T-helper 17 cell (primary cell): ENCODE measurements at regions not wholly inside any gene's neighbourhood (a gene's known extent, or its start where the extent isn't known, plus 50 kb on each side); places are given as distances from the start of the nearest gene placed in this dataset.

Experiments
- ATAC-seq: fragments of 150-1000 bp; cut with Tn5 transposase; 2 replicates; pipeline ENCODE4 v1.10.0; 2021; ENCODE audit warnings: mild to moderate bottlenecking, moderate library complexity
- DNase-seq, 3 donors: peaks; one replicate each; pipeline versions ENCODE4 v3.0.0 to v3.0.0-alpha.2; 2020 to 2021
- H3K9me3 ChIP-seq: one replicate; pipeline ENCODE4 v1.7.0; 2013; ENCODE audit warnings: low read length, mild to moderate bottlenecking; ENCODE audit not compliant: control insufficient read depth, poor library complexity, severe bottlenecking
- H3K27ac Mint-ChIP-seq: one replicate; pipeline ENCODE4 v1.8.0; 2022; ENCODE audit warnings: mild to moderate bottlenecking, moderate library complexity, mixed read lengths
- H3K27me3 Mint-ChIP-seq: one replicate; pipeline ENCODE4 v1.8.0; 2022; ENCODE audit warnings: mixed read lengths
- H3K36me3 Mint-ChIP-seq: one replicate; pipeline ENCODE4 v1.8.0; 2022; ENCODE audit warnings: low read depth, mixed read lengths
- H3K4me1 Mint-ChIP-seq: one replicate; pipeline ENCODE4 v1.8.0; 2022; ENCODE audit warnings: mild to moderate bottlenecking, mixed read lengths
- H3K4me3 Mint-ChIP-seq: one replicate; pipeline ENCODE4 v1.8.0; 2022; ENCODE audit warnings: mild to moderate bottlenecking, moderate library complexity, mixed read lengths

DNA sequence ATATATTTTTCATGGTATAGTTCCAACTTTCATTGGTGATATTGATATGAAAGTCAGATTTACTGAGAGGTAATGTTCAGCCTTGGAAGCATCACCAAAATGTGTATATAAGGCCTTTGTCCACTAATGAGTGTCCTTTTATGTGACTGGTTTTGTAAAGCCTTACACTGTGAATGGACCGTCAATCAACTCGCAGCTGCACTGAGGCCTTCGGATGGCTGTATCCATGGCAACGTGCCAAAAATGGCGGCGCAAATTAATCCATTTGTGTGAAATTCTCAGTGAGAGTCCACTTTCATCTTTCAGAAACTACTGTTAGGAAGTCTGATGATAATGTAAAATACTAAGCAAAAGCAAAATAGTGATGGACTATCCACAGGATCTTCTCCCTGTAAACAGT, 131.7 kb downstream of the SPCS3 start:
- no peaks in the 10 kb centered on the region for H3K36me3 Mint-ChIP-seq
- no peaks in the 10 kb centered on the region for H3K27me3 Mint-ChIP-seq
- no peaks in the 10 kb centered on the region for H3K4me1 Mint-ChIP-seq
- H3K9me3 ChIP-seq, result no peaks in the 10 kb centered on the region
- H3K27ac Mint-ChIP-seq, result no peak overlapping the region
- DNase-seq (no peak), ATAC-seq (no peak)
- no peak overlapping the region for H3K4me3 Mint-ChIP-seq

DNA sequence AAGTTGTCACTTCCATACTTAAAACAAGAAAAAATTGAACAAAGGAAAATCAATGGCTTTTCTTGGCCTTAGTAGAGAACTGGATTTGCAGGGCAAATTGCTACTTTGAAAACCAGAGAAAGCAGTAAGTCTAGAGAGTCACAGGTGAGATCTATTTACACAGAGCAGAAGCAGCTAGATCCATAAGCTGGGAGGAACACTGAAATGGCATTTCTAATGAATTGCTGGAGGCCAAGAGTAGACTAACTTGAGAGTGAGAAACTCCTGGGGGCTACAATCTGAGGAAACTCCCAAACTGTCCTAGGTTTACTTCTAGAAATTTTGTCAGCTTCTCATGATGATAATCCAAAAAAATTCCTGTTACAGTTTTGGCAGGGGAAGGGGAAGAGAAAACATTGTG, 133.3 kb downstream of the SPCS3 start:
- Mint-ChIP-seq H3K4me3 (no peak overlapping the region), H3K36me3 (no peaks in the 10 kb centered on the region), H3K27ac (no peak overlapping the region), H3K27me3 (no peaks in the 10 kb centered on the region), H3K4me1 (no peaks in the 10 kb centered on the region)
- ATAC-seq (no peak), DNase-seq (no peak)
- no peaks in the 10 kb centered on the region for H3K9me3 ChIP-seq

- DNase-seq (no peak), ATAC-seq (no peak)
- H3K9me3 ChIP-seq, result no peaks in the 10 kb centered on the region
- H3K4me1 Mint-ChIP-seq, result no peaks in the 10 kb centered on the region
- no peaks in the 10 kb centered on the region for H3K27me3 Mint-ChIP-seq
- no peak overlapping the region for H3K4me3 Mint-ChIP-seq
- H3K36me3 Mint-ChIP-seq, result no peaks in the 10 kb centered on the region
- H3K27ac Mint-ChIP-seq, result no peak overlapping the region
These were observed 133.9 kb downstream of the SPCS3 start for GRCh38 chr4:176453658-176454057.

GRCh38 chr4:176464748-176465147, 145.0 kb downstream of the SPCS3 start:
- ATAC-seq (no peak), DNase-seq (no peak)
- no peak overlapping the region for H3K27ac Mint-ChIP-seq
- no peak overlapping the region for H3K4me3 Mint-ChIP-seq
- H3K4me1 Mint-ChIP-seq, result no peaks in the 10 kb centered on the region
- no peaks in the 10 kb centered on the region for H3K36me3 Mint-ChIP-seq
- H3K9me3 ChIP-seq, result peaks cover 5% of the 10 kb centered on the region
- H3K27me3 Mint-ChIP-seq, result no peaks in the 10 kb centered on the region

GRCh38 chr4:176467001-176467400, 147.2 kb downstream of the SPCS3 start:
- H3K9me3 ChIP-seq, result peaks cover 5% of the 10 kb centered on the region
- ATAC-seq, result no peak
- no peak for DNase-seq
- Mint-ChIP-seq H3K27me3 (no peaks in the 10 kb centered on the region), H3K27ac (no peak overlapping the region), H3K4me1 (no peaks in the 10 kb centered on the region), H3K36me3 (no peaks in the 10 kb centered on the region), H3K4me3 (no peak overlapping the region)

GRCh38 chr4:176469546-176469945, 149.8 kb downstream of the SPCS3 start:
- ATAC-seq, result no peak
- Mint-ChIP-seq H3K4me1 (no peaks in the 10 kb centered on the region), H3K27me3 (no peaks in the 10 kb centered on the region), H3K4me3 (no peak overlapping the region), H3K27ac (no peak overlapping the region), H3K36me3 (no peaks in the 10 kb centered on the region)
- H3K9me3 ChIP-seq, result peaks cover 2% of the 10 kb centered on the region
- no peak for DNase-seq

DNA sequence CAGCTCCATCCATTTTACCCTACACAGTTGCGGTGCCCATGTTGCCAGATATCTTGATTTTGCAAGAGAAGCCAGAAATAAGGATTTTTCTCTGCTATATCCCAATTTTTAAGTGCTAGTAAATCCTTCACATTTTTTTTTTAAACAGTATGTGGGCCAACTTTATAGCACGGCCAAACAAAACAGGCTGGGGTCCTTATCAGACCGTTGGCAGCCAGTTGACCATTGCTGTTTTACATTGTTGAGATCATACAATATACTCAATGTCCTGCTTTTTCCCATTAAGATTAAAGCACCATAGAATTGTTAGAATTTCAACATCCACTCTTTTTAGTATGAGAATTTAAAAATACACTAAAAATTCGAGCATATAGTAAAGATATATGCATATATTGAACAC, 150.9 kb downstream of the SPCS3 start:
- Mint-ChIP-seq H3K27ac (no peak overlapping the region), H3K27me3 (no peaks in the 10 kb centered on the region), H3K36me3 (no peaks in the 10 kb centered on the region), H3K4me3 (no peak overlapping the region), H3K4me1 (no peaks in the 10 kb centered on the region)
- ATAC-seq, result no peak
- peaks cover 2% of the 10 kb centered on the region for H3K9me3 ChIP-seq
- DNase-seq, result no peak

- Mint-ChIP-seq H3K27me3 (no peaks in the 10 kb centered on the region), H3K27ac (no peak overlapping the region), H3K4me1 (no peaks in the 10 kb centered on the region), H3K4me3 (no peak overlapping the region), H3K36me3 (no peaks in the 10 kb centered on the region)
- DNase-seq (no peak), ATAC-seq (no peak)
- H3K9me3 ChIP-seq, result no peaks in the 10 kb centered on the region
These were observed 155.3 kb downstream of the SPCS3 start for GRCh38 chr4:176475067-176475466.

- ATAC-seq (no peak), DNase-seq (no peak)
- H3K27ac Mint-ChIP-seq, result no peak overlapping the region
- no peaks in the 10 kb centered on the region for H3K9me3 ChIP-seq
- no peaks in the 10 kb centered on the region for H3K27me3 Mint-ChIP-seq
- H3K4me1 Mint-ChIP-seq, result no peaks in the 10 kb centered on the region
- H3K36me3 Mint-ChIP-seq, result no peaks in the 10 kb centered on the region
- H3K4me3 Mint-ChIP-seq, result no peak overlapping the region
These were observed 158.3 kb downstream of the SPCS3 start for GRCh38 chr4:176478076-176478475.

DNA sequence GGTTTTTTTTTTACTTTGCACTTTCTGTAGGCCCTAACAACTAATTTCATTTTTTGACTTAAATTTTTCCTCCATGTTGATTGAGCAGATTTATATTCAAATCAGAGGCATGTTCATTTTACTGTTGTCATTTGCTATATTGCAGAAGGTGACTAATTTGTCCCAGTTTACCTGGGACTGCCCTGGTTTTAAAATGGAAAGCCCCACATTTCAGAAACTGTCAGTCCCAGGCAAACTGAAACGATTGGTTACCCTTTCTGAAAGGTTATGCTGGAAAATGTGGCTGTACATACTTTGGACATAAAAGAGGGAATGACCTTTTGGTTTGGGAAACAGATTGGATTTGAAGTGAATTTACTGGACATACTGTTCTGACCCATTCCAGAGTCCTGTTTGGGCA, 160.0 kb downstream of the SPCS3 start:
- no peaks in the 10 kb centered on the region for H3K9me3 ChIP-seq
- ATAC-seq (no peak), DNase-seq (no peak)
- Mint-ChIP-seq H3K36me3 (no peaks in the 10 kb centered on the region), H3K4me3 (no peak overlapping the region), H3K27ac (no peak overlapping the region), H3K4me1 (no peaks in the 10 kb centered on the region), H3K27me3 (no peaks in the 10 kb centered on the region)

- no peaks in the 10 kb centered on the region for H3K4me1 Mint-ChIP-seq
- H3K27ac Mint-ChIP-seq, result no peak overlapping the region
- no peaks in the 10 kb centered on the region for H3K36me3 Mint-ChIP-seq
- ATAC-seq (no peak), DNase-seq (no peak)
- H3K27me3 Mint-ChIP-seq, result no peaks in the 10 kb centered on the region
- no peaks in the 10 kb centered on the region for H3K9me3 ChIP-seq
- no peak overlapping the region for H3K4me3 Mint-ChIP-seq
These were observed 163.2 kb downstream of the SPCS3 start for GRCh38 chr4:176482972-176483371.

DNA sequence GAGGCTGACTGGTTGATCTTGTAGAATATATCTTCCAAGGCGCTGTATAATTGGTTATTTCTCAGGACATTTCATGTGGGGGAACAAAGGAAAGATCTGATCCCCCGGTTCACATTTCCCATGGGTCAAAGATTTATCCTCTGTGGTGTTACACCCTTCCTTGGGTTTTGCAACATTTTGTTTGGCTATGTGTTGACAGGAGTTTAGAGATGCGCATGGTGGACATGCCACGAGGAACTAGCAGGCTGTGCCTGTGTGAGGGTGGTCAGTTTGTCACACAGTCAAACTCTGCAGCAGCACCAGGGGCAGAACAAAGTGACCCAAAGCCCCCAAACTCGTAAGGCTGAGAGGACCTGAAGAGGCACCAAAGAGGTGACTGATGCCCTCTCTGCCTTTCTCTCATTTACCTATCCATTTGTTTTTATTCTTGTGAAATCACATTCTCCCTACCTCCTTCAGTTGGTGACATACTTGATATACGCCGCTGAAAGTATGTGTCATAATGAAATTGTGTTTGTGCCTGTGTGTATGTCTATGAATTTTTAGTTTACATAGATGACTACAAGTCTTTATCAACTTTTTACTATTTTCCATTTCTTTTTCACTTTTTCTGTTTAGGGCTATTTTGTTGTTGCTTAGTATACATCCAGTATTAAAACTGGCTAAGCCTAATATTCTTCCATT, 164.7 kb downstream of the SPCS3 start:
- ATAC-seq, result no peak
- DNase-seq, result no peak
- no peaks in the 10 kb centered on the region for H3K9me3 ChIP-seq
- Mint-ChIP-seq H3K4me1 (no peaks in the 10 kb centered on the region), H3K27ac (no peak overlapping the region), H3K4me3 (no peak overlapping the region), H3K36me3 (no peaks in the 10 kb centered on the region), H3K27me3 (no peaks in the 10 kb centered on the region)

DNA sequence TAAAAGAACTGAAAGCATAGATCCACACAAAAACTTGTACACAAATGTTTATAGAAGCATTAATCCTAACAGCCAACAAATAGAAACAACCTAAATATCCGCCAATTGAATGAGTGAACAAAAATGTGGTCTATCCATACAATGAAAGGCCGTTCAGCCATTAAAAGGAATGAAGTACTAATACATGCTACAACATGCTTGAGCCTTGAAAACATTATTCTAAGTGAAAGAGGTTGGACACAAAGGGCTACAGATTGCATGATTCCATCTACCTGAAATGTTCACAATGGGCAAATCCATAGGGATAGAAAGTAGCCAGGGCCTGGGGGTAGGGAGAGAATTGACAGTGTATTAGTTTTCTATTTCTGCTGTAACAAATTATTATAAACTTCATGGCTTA, 169.2 kb downstream of the SPCS3 start:
- Mint-ChIP-seq H3K27ac (no peak overlapping the region), H3K36me3 (no peaks in the 10 kb centered on the region), H3K27me3 (no peaks in the 10 kb centered on the region), H3K4me1 (no peaks in the 10 kb centered on the region), H3K4me3 (no peak overlapping the region)
- ATAC-seq, result no peak
- no peaks in the 10 kb centered on the region for H3K9me3 ChIP-seq
- no peak for DNase-seq

- ATAC-seq, result no peak
These were observed 173.0 kb downstream of the SPCS3 start for GRCh38 chr4:176492646-176493302.

More at GRCh38 chr4:176492646-176493302, 173.0 kb downstream of the SPCS3 start:
- no peaks in the 10 kb centered on the region for H3K36me3 Mint-ChIP-seq
- H3K4me1 Mint-ChIP-seq, result no peaks in the 10 kb centered on the region
- H3K9me3 ChIP-seq, result no peaks in the 10 kb centered on the region
- no peak overlapping the region for H3K4me3 Mint-ChIP-seq
- DNase-seq, result no peak
- H3K27me3 Mint-ChIP-seq, result no peaks in the 10 kb centered on the region
- no peak overlapping the region for H3K27ac Mint-ChIP-seq
